K562 (cell line): ENCODE measurements at regions not wholly inside any gene's neighbourhood (a gene's known extent, or its start where the extent isn't known, plus 50 kb on each side); places are given as distances from the start of the nearest gene placed in this dataset.
A peak's percentile ranks its signal among the peaks of the same experiment; 100 is the strongest.

ENCODE experiments used
- ATAC-seq: fragments of 200-7000 bp; cut with Tn5 transposase; 3 replicates; pipeline ENCODE4 v1.9.1; 2020; ENCODE audit warnings: moderate library complexity
- BruUV-seq: library from RNA; stranded (reverse); fragments of 400-500 nt; replicated peaks from 2 replicates; lab custom pipeline; 2021; lab: Mats Ljungman, UMichigan
- CTCF ChIA-PET: fragments of 300-600 bp; formaldehyde crosslinking; extraction: SDS; loops from one replicate; lab custom pipeline; 2021; ENCODE audit warnings: low intra/inter-chr PET ratio; lab: Yijun Ruan, JAX
- POLR2A ChIA-PET: fragments of 300-600, 350-650 bp; sonication (Branson Sonifier 250); formaldehyde crosslinking; extraction: SDS; loops from one replicate; lab custom pipeline; 2021; ENCODE audit warnings: antibody characterized with exemption, inconsistent platforms; lab: Yijun Ruan, JAX
- DNase-seq, 4 experiments: peaks; one replicate each; pipeline versions ENCODE4 v3.0.0 to v3.0.0-alpha.2; 2011 to 2018; ENCODE audit warnings: low spot score in 3 of 4, mixed read lengths in 3 of 4; ENCODE audit errors: extremely low read depth in 1 of 4
- FAIRE-seq: peaks from 2 replicates; lab custom pipeline; 2011; peaks lifted over from hg19 to GRCh38; lab: Jason Lieb, UNC
- H2AFZ ChIP-seq: 2 replicates; pipeline ENCODE4 v1.6.0; 2011; ENCODE audit warnings: low read depth, low read length, control low read depth, inconsistent platforms
- H3K27ac ChIP-seq: fragments of 200-600 bp; 3 replicates; pipeline ENCODE4 v1.8.0; 2011; ENCODE audit warnings: low read depth, mild to moderate bottlenecking, control low read depth, inconsistent platforms, low read length, moderate library complexity, mixed read lengths; ENCODE audit errors: extremely low read depth
- H3K27me3 ChIP-seq, 2 experiments: fragments of 300-600 bp in 1 of 2; 2 replicates in 1 of 2; 3 replicates in 1 of 2; pipeline versions ENCODE4 v1.6.0 to v1.8.0; 2011; ENCODE audit warnings: inconsistent platforms in 2 of 2, low read length in 2 of 2, mild to moderate bottlenecking in 1 of 2, mixed read lengths in 1 of 2, moderate library complexity in 1 of 2; ENCODE audit not compliant: control insufficient read depth in 2 of 2, insufficient read depth in 2 of 2
- H3K36me3 ChIP-seq: fragments of 300-600 bp; 3 replicates; pipeline ENCODE4 v1.8.0; 2011; ENCODE audit warnings: mild to moderate bottlenecking, low read length, inconsistent platforms; ENCODE audit not compliant: control insufficient read depth, insufficient read depth
- H3K4me1 ChIP-seq, 2 experiments: fragments of 200-600 bp in 1 of 2; replicated peaks in 1 of 2; 2 replicates in 1 of 2; 3 replicates in 1 of 2; pipeline versions ENCODE4 v1.5.1 to v1.8.0; 2011; ENCODE audit warnings: inconsistent platforms in 2 of 2, low read length in 2 of 2, mild to moderate bottlenecking in 1 of 2, mixed read lengths in 1 of 2, moderate library complexity in 1 of 2; ENCODE audit not compliant: control insufficient read depth in 2 of 2, insufficient read depth in 2 of 2
- H3K4me2 ChIP-seq: 2 replicates; pipeline ENCODE4 v1.6.1; 2011; ENCODE audit warnings: low read length, control low read depth, inconsistent platforms, mixed read lengths; ENCODE audit not compliant: insufficient read depth
- H3K4me3 ChIP-seq: fragments of 200-600 bp; sonication (generic), shearing (Covaris generic); 2 replicates; pipeline ENCODE4 v1.5.1; 2016; ENCODE audit warnings: control low read depth, inconsistent platforms
- H3K79me2 ChIP-seq: fragments of 200-600 bp; 3 replicates; pipeline ENCODE4 v1.8.0; 2011; ENCODE audit warnings: low read length, inconsistent platforms; ENCODE audit not compliant: control insufficient read depth, insufficient read depth
- H3K9ac ChIP-seq, 2 experiments: 2 replicates each; pipeline versions ENCODE4 v1.6.0 to v1.6.1; 2011; ENCODE audit warnings: low read depth in 2 of 2, low read length in 2 of 2, control low read depth in 1 of 2, inconsistent platforms in 1 of 2, mild to moderate bottlenecking in 1 of 2, mixed read lengths in 1 of 2; ENCODE audit not compliant: insufficient read depth in 1 of 2
- H3K9me1 ChIP-seq: one replicate; pipeline ENCODE4 v1.6.0; 2011; ENCODE audit warnings: inconsistent platforms, mild to moderate bottlenecking, low read length, moderate library complexity; ENCODE audit not compliant: control insufficient read depth, insufficient read depth
- H3K9me3 ChIP-seq: replicated peaks from 2 replicates; pipeline ENCODE4 v1.5.1; 2011; ENCODE audit warnings: low read depth, low read length, inconsistent platforms; ENCODE audit not compliant: control insufficient read depth, insufficient read depth
- H4K20me1 ChIP-seq: replicated peaks from 2 replicates; pipeline ENCODE4 v1.6.1; 2011; ENCODE audit warnings: low read length, inconsistent platforms, mixed read lengths; ENCODE audit not compliant: control insufficient read depth, insufficient read depth
- CBX2 ChIP-seq: fragments of 200-600 bp; sonication (generic); IDR thresholded peaks from one replicate; pipeline ENCODE4 v1.6.1; 2012; ENCODE audit warnings: mild to moderate bottlenecking, low read length, inconsistent platforms; ENCODE audit not compliant: insufficient read depth, poor library complexity, severe bottlenecking
- WGBS: fragments of 100-300 bp; shearing (Covaris generic); methylation state at CpG from one replicate; pipeline ENCODE4 v1.1.6; 2016; ENCODE audit warnings: low coverage, mixed read lengths; ENCODE audit not compliant: insufficient coverage; ENCODE audit errors: missing lambda C conversion rate; 5-methylcytosine and 5-hydroxymethylcytosine counted together
- in situ Hi-C: fragments of 300-500 bp; cut with MboI; formaldehyde crosslinking; loops from 4 replicates; pipeline ENCODE4 v1.15.0; 2018; ENCODE audit warnings: inconsistent platforms, mixed read lengths
- intact Hi-C: fragments of 100-400 bp; cut with micrococcal nuclease; formaldehyde crosslinking; loops from 2 replicates; pipeline ENCODE4 v1.14.2; 2022
- TF ChIP-seq, protein P1 (sequence below): fragments of 450-650 bp; formaldehyde crosslinking; conservative IDR thresholded peaks from 2 replicates; pipeline ENCODE4 v1.4.0; 2022; ENCODE audit warnings: mild to moderate bottlenecking, missing genetic modification characterization
- TF ChIP-seq, protein P2 (sequence below), 2 experiments: fragments of 450-650 bp in 1 of 2; sonication (generic) in 1 of 2; formaldehyde crosslinking in 1 of 2; IDR thresholded peaks in 1 of 2; conservative IDR thresholded peaks in 1 of 2; 2 replicates each; pipeline versions ENCODE4 v1.6.1 to v1.8.1; 2016 to 2023; ENCODE audit warnings: mild to moderate bottlenecking in 2 of 2, moderate library complexity in 2 of 2, inconsistent platforms in 1 of 2, missing genetic modification reagents in 1 of 2

GRCh38 chr5:88377240-88377639, 108.6 kb upstream of the TMEM161B start:
- H3K4me3 ChIP-seq, result no peak overlapping the region
- DNase-seq (no peak), ATAC-seq (no peak)
- BruUV-seq, result no TSS peak
- in situ Hi-C loops, result no loop called here
- no peaks in the 10 kb centered on the region for H3K9me1 ChIP-seq
- ChIA-PET CTCF (no interaction called here), POLR2A (interaction anchor here (0.6 to 1.2 kb wide), 2 partner anchors 11 to 18 kb away, joined by 3 to 4 read pairs; no protein-coding TSS in a partner anchor)
- no peak overlapping the region for H3K9ac ChIP-seq
- peak overlapping the region; percentile 34; the same call in 1 of the 2 replicates for H2AFZ ChIP-seq
- H3K36me3 ChIP-seq, result no peaks in the 10 kb centered on the region
- intact Hi-C loops, result loop anchor here (10.0 kb wide), 1 partner anchor 232 kb away; no protein-coding TSS in a partner anchor
- no peaks in the 10 kb centered on the region for H4K20me1 ChIP-seq
- TF ChIP-seq, protein P1, sequence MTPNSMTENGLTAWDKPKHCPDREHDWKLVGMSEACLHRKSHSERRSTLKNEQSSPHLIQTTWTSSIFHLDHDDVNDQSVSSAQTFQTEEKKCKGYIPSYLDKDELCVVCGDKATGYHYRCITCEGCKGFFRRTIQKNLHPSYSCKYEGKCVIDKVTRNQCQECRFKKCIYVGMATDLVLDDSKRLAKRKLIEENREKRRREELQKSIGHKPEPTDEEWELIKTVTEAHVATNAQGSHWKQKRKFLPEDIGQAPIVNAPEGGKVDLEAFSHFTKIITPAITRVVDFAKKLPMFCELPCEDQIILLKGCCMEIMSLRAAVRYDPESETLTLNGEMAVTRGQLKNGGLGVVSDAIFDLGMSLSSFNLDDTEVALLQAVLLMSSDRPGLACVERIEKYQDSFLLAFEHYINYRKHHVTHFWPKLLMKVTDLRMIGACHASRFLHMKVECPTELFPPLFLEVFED (CRISPR knock-in tag), result no peak
- no peak for TF ChIP-seq CBX2
- TF ChIP-seq, protein P2, sequence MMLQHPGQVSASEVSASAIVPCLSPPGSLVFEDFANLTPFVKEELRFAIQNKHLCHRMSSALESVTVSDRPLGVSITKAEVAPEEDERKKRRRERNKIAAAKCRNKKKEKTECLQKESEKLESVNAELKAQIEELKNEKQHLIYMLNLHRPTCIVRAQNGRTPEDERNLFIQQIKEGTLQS (IDR thresholded peaks at IDR 0.05), result no peak
- TF ChIP-seq, protein P2 (CRISPR knock-in tag; conservative IDR thresholded peaks at IDR 0.05), result no peak
- TF ChIP-seq, all 486 proteins: peak for 0
- H3K79me2 ChIP-seq, result no peaks in the 10 kb centered on the region
- H3K27ac ChIP-seq, result no peak overlapping the region; the same call in 2 of the 3 replicates
- peaks cover 9% of the 10 kb centered on the region for H3K9me3 ChIP-seq
- H3K4me2 ChIP-seq, result no peak overlapping the region
- H3K4me1 ChIP-seq, result peaks cover 0 to 10% of the 10 kb centered on the region in 2 experiments; a peak in 3 of 5 replicates
- WGBS, result 31% methylated on average over 2 of the region's 2 CpGs
- FAIRE-seq, result no peak
- H3K27me3 ChIP-seq, result no peaks in the 10 kb centered on the region
